ENCODE measurements at regions not wholly inside any gene's neighbourhood (a gene's known extent, or its start where the extent isn't known, plus 50 kb on each side); places are given as distances from the start of the nearest gene placed in this dataset.
A peak's percentile ranks its signal among the peaks of the same experiment; 100 is the strongest.

GRCh38 chr21:18801468-18801867, 397.9 kb upstream of the TMPRSS15 start:
- no peak overlapping the region for H3K4me3 ChIP-seq
- peak in 7 of 9 donors; percentile 20 to 51 (median 36) for TF ChIP-seq CTCF (IDR thresholded peaks at IDR 0.05)
- ATAC-seq (peak in 2 of 8 donors; percentile 49 to 50), DNase-seq (no peak)
- no peaks in the 10 kb centered on the region for H3K4me1 ChIP-seq
- H3K27me3 ChIP-seq, result no peaks in the 10 kb centered on the region
- peaks cover 0 to 39% (median 0%) of the 10 kb centered on the region in 11 donors for H3K9me3 ChIP-seq
- no peak overlapping the region for H3K27ac ChIP-seq
- WGBS, 2 donors, result 78 to 88% methylated on average over 1 of the region's 1 CpG
- intact Hi-C loops (cut with DNase I), result loop anchor here in 1 of 10 donors (5.0 kb wide), 1 partner anchor 1241 kb away; no protein-coding TSS in a partner anchor
- H3K36me3 ChIP-seq, result no peaks in the 10 kb centered on the region

GRCh38 chr21:18803624-18804023, 400.0 kb upstream of the TMPRSS15 start:
- Histone ChIP-seq H3K4me1 (no peaks in the 10 kb centered on the region), H3K27me3 (no peaks in the 10 kb centered on the region), H3K4me3 (no peak overlapping the region), H3K36me3 (no peaks in the 10 kb centered on the region), H3K9me3 (peaks cover 0 to 40% (median 0%) of the 10 kb centered on the region in 11 donors), H3K27ac (no peak overlapping the region)
- 50 to 51% methylated on average over 2 of the region's 2 CpGs for WGBS, 2 donors
- no peak for TF ChIP-seq CTCF (IDR thresholded peaks at IDR 0.05)
- intact Hi-C loops (cut with DNase I), result loop anchor here in 1 of 10 donors (5.0 kb wide), 1 partner anchor 1239 kb away; no protein-coding TSS in a partner anchor
- DNase-seq (no peak), ATAC-seq (peak in 1 of 8 donors; percentile 18)

GRCh38 chr21:18810136-18810535, 406.6 kb upstream of the TMPRSS15 start:
- TF ChIP-seq CTCF (IDR thresholded peaks at IDR 0.05), result no peak
- Histone ChIP-seq H3K27ac (no peak overlapping the region), H3K9me3 (peaks cover 0 to 38% (median 0%) of the 10 kb centered on the region in 11 donors), H3K4me1 (no peaks in the 10 kb centered on the region), H3K4me3 (no peak overlapping the region), H3K27me3 (no peaks in the 10 kb centered on the region), H3K36me3 (no peaks in the 10 kb centered on the region)
- ATAC-seq, result no peak
- no peak for DNase-seq
- 64 to 68% methylated on average over 3 of the region's 3 CpGs for WGBS, 2 donors
- intact Hi-C loops (cut with DNase I), result no loop called here

- ATAC-seq (no peak), DNase-seq (no peak)
- Histone ChIP-seq H3K9me3 (peaks cover 0 to 30% (median 0%) of the 10 kb centered on the region in 11 donors), H3K27ac (no peak overlapping the region), H3K4me3 (no peak overlapping the region), H3K36me3 (no peaks in the 10 kb centered on the region), H3K27me3 (no peaks in the 10 kb centered on the region), H3K4me1 (no peaks in the 10 kb centered on the region)
- WGBS, 2 donors, result 64 to 67% methylated on average over 5 of the region's 5 CpGs
- intact Hi-C loops (cut with DNase I), result no loop called here
- TF ChIP-seq CTCF (IDR thresholded peaks at IDR 0.05), result no peak
These were observed 408.7 kb upstream of the TMPRSS15 start for GRCh38 chr21:18812308-18812707.
